HepG2 (cell line): ENCODE measurements at regions not wholly inside any gene's neighbourhood (a gene's known extent, or its start where the extent isn't known, plus 50 kb on each side); places are given as distances from the start of the nearest gene placed in this dataset.

Source experiments
- BCL6 ChIP-seq: IDR thresholded peaks from 2 replicates; pipeline ENCODE4 v1.6.1; 2016; ENCODE audit warnings: missing genetic modification reagents, missing compliant biosample characterization
- BRF2 ChIP-seq: sonication (generic); formaldehyde crosslinking; IDR thresholded peaks from 2 replicates; pipeline ENCODE4 v1.8.1; 2022; ENCODE audit warnings: mild to moderate bottlenecking, missing genetic modification reagents
- CENPT ChIP-seq: sonication (generic); formaldehyde crosslinking; IDR thresholded peaks from 2 replicates; pipeline ENCODE4 v1.8.0; 2022; ENCODE audit warnings: low read depth, mild to moderate bottlenecking, moderate library complexity, missing genetic modification reagents
- HMGXB4 ChIP-seq, 2 experiments: sonication (generic) in 1 of 2; formaldehyde crosslinking in 1 of 2; IDR thresholded peaks; 2 replicates each; pipeline versions ENCODE4 v1.4.0 to v1.6.1; 2018 to 2020; ENCODE audit warnings: missing genetic modification reagents in 2 of 2, borderline replicate concordance in 1 of 2, low read depth in 1 of 2, mild to moderate bottlenecking in 1 of 2, missing biosample characterization in 1 of 2
- PAXIP1 ChIP-seq: sonication (generic); formaldehyde crosslinking; conservative IDR thresholded peaks from 2 replicates; pipeline ENCODE4 v1.4.0; 2020; ENCODE audit warnings: mild to moderate bottlenecking, missing genetic modification reagents, moderate library complexity
- PCBP1 ChIP-seq: fragments of 200-400 bp; formaldehyde crosslinking; IDR thresholded peaks from 2 replicates; pipeline ENCODE4 v1.6.1; 2017; ENCODE audit warnings: mild to moderate bottlenecking, low read depth, low read length, borderline replicate concordance
- PHF21A ChIP-seq: sonication (generic); formaldehyde crosslinking; IDR thresholded peaks from 2 replicates; pipeline ENCODE4 v1.5.0; 2020; ENCODE audit warnings: mild to moderate bottlenecking, missing genetic modification reagents
- POLR2A ChIP-seq, 2 experiments: IDR thresholded peaks; 2 replicates each; pipeline ENCODE4 v1.6.1; 2011; ENCODE audit warnings: low read depth in 2 of 2, low read length in 2 of 2, mild to moderate bottlenecking in 1 of 2, moderate library complexity in 1 of 2; ENCODE audit not compliant: insufficient read depth in 1 of 2
- SALL2 ChIP-seq: sonication (generic); formaldehyde crosslinking; IDR thresholded peaks from 2 replicates; pipeline ENCODE4 v1.8.1; 2023; ENCODE audit warnings: mild to moderate bottlenecking, missing genetic modification reagents, inconsistent platforms
- SSRP1 ChIP-seq: IDR thresholded peaks from 2 replicates; pipeline ENCODE4 v1.6.1; 2016; ENCODE audit warnings: control low read depth
- SYNCRIP ChIP-seq: fragments of 200-400 bp; formaldehyde crosslinking; IDR thresholded peaks from 2 replicates; pipeline ENCODE4 v1.6.1; 2018; ENCODE audit warnings: mild to moderate bottlenecking, low read depth, low read length; ENCODE audit not compliant: insufficient read depth
- TFAP4 ChIP-seq: sonication (generic); IDR thresholded peaks from 2 replicates; pipeline ENCODE4 v1.6.1; 2016; ENCODE audit warnings: low read depth, borderline replicate concordance
- TSC22D2 ChIP-seq: sonication (generic); formaldehyde crosslinking; IDR thresholded peaks from 2 replicates; pipeline ENCODE4 v1.5.1; 2020; ENCODE audit warnings: missing genetic modification reagents, mild to moderate bottlenecking, borderline replicate concordance
- ZBTB43 ChIP-seq: sonication (generic); formaldehyde crosslinking; conservative IDR thresholded peaks from 2 replicates; pipeline ENCODE4 v1.4.0; 2020; ENCODE audit warnings: missing genetic modification reagents
- ZIK1 ChIP-seq: sonication (generic); formaldehyde crosslinking; IDR thresholded peaks from 2 replicates; pipeline ENCODE4 v1.5.0; 2020; ENCODE audit warnings: mild to moderate bottlenecking, low read depth, missing genetic modification reagents, borderline replicate concordance
- ZKSCAN5 ChIP-seq: sonication (generic); formaldehyde crosslinking; IDR thresholded peaks from 2 replicates; pipeline ENCODE4 v1.5.1; 2020; ENCODE audit warnings: mild to moderate bottlenecking, missing genetic modification reagents
- ZNF264 ChIP-seq: sonication (generic); formaldehyde crosslinking; IDR thresholded peaks from 2 replicates; pipeline ENCODE4 v1.4.0; 2020; ENCODE audit warnings: missing genetic modification reagents
- ZNF30 ChIP-seq: sonication (generic); formaldehyde crosslinking; IDR thresholded peaks from 2 replicates; pipeline ENCODE4 v1.5.0; 2020; ENCODE audit warnings: mild to moderate bottlenecking, missing genetic modification reagents
- ZNF468 ChIP-seq: sonication (generic); formaldehyde crosslinking; IDR thresholded peaks from 2 replicates; pipeline ENCODE4 v1.8.0; 2022; ENCODE audit warnings: mild to moderate bottlenecking, moderate library complexity, missing genetic modification reagents
- ZNF546 ChIP-seq: sonication (generic); formaldehyde crosslinking; conservative IDR thresholded peaks from 2 replicates; pipeline ENCODE4 v1.8.1; 2023; ENCODE audit warnings: mild to moderate bottlenecking, missing genetic modification reagents

- TF ChIP-seq TFAP4 (no peak; the same call in 1 of the 2 replicates), PAXIP1 (CRISPR knock-in tag) (peak; percentile 68), BRF2 (CRISPR knock-in tag) (no peak), SSRP1 (CRISPR knock-in tag) (no peak), PCBP1 (no peak), CENPT (no peak), ZNF30 (no peak), ZNF468 (CRISPR knock-in tag) (no peak), POLR2A (IDR thresholded peaks at IDR 0.05; ENCODE audit: insufficient read depth in 1 of 2, low read depth in 2 of 2, low read length in 2 of 2) (peak; percentile 57 to 63; a peak in 2 of 4 replicates), ZNF264 (CRISPR knock-in tag) (no peak), SALL2 (no peak), HMGXB4 (CRISPR knock-in tag; IDR thresholded peaks at IDR 0.05; ENCODE audit: borderline replicate concordance in 1 of 2, low read depth in 1 of 2) (no peak), SYNCRIP (no peak), PHF21A (CRISPR knock-in tag) (peak; percentile 55), ZBTB43 (CRISPR knock-in tag) (0 out of 2 replicates have a peak, but pooled peaks have one; percentile 16), BCL6 (CRISPR knock-in tag) (peak; percentile 64; the same call in 1 of the 2 replicates), ZIK1 (CRISPR knock-in tag) (no peak), TSC22D2 (no peak), ZKSCAN5 (no peak), ZNF546 (CRISPR knock-in tag) (no peak)
These were observed 95.9 kb upstream of the RPS6KA3 start (continued) for GRCh38 chrX:20362268-20363267.
